A549 (cell line): ENCODE measurements at regions not wholly inside any gene's neighbourhood (a gene's known extent, or its start where the extent isn't known, plus 50 kb on each side); places are given as distances from the start of the nearest gene placed in this dataset.

ENCODE experiments used
- ATAC-seq, 2 experiments: fragments of 200-7000 bp in 1 of 2; fragments of >200 bp in 1 of 2; cut with Nextera tagmentation in 1 of 2; cut with Tn5 transposase in 1 of 2; 3 replicates each; pipeline versions ENCODE4 v1.8.0 to v1.9.1; 2018 to 2020; ENCODE audit warnings: mild to moderate bottlenecking in 1 of 2, moderate library complexity in 1 of 2
- CTCF ChIA-PET: fragments of 300-600 bp; sonication (Branson Sonifier 250); formaldehyde crosslinking; extraction: SDS; loops from one replicate; lab custom pipeline; 2021; ENCODE audit warnings: antibody characterized with exemption, inconsistent platforms; lab: Yijun Ruan, JAX
- POLR2A ChIA-PET: fragments of 350-600 bp; formaldehyde crosslinking; extraction: SDS; loops from one replicate; lab custom pipeline; 2021; ENCODE audit warnings: antibody characterized with exemption, inconsistent platforms; lab: Yijun Ruan, JAX
- DNase-seq, 2 experiments: peaks; one replicate each; pipeline versions ENCODE4 v3.0.0 to v3.0.0-alpha.2; 2011 to 2016; ENCODE audit warnings: low read depth in 1 of 2, low spot score in 1 of 2
- FAIRE-seq: peaks from 2 replicates; lab custom pipeline; 2011; peaks lifted over from hg19 to GRCh38; lab: Jason Lieb, UNC
- H3K27ac ChIP-seq, 2 experiments: fragments of >200 bp; sonication (Bioruptor Twin); formaldehyde crosslinking; 3 replicates each; pipeline ENCODE4 v1.5.1; 2016 to 2017
- H3K4me1 ChIP-seq: fragments of >200 bp; sonication (Bioruptor Twin); formaldehyde crosslinking; 3 replicates; pipeline ENCODE4 v1.6.1; 2016
- H3K4me2 ChIP-seq: fragments of >200 bp; sonication (Bioruptor Twin); formaldehyde crosslinking; 3 replicates; pipeline ENCODE4 v1.6.1; 2016
- H3K4me3 ChIP-seq: fragments of >200 bp; sonication (Bioruptor Twin); formaldehyde crosslinking; 3 replicates; pipeline ENCODE4 v1.5.1; 2016
- H3K9me3 ChIP-seq: fragments of >200 bp; sonication (Bioruptor Twin); formaldehyde crosslinking; 3 replicates; pipeline ENCODE4 v1.6.1; 2016
- BHLHE40 ChIP-seq: IDR thresholded peaks from 2 replicates; pipeline ENCODE4 v1.6.1; 2012; ENCODE audit warnings: low read depth, low read length, inconsistent platforms
- CEBPB ChIP-seq, 2 experiments: fragments of >200 bp in 1 of 2; sonication (Bioruptor Twin) in 1 of 2; formaldehyde crosslinking in 1 of 2; IDR thresholded peaks; 2 replicates each; pipeline ENCODE4 v1.6.1; 2012 to 2016
- CHD2 ChIP-seq: fragments of 150-350 bp; IDR thresholded peaks from 2 replicates; pipeline ENCODE4 v1.6.1; 2014; ENCODE audit warnings: low read length; ENCODE audit not compliant: partially characterized antibody
- CHD4 ChIP-seq: fragments of 200-600 bp; sonication (generic); IDR thresholded peaks from 2 replicates; pipeline ENCODE4 v1.6.1; 2016; ENCODE audit warnings: antibody characterized with exemption, mild to moderate bottlenecking, borderline replicate concordance
- EHMT2 ChIP-seq: fragments of 200-600 bp; sonication (generic); IDR thresholded peaks from 2 replicates; pipeline ENCODE4 v1.6.1; 2016; ENCODE audit warnings: antibody characterized with exemption, low read depth, mild to moderate bottlenecking, moderate library complexity
- FOSB ChIP-seq: fragments of 250-450 bp; sonication (Bioruptor Pico); IDR thresholded peaks from 2 replicates; pipeline ENCODE4 v1.5.0; 2020; ENCODE audit warnings: mild to moderate bottlenecking, moderate library complexity
- GATA3 ChIP-seq: IDR thresholded peaks from 2 replicates; pipeline ENCODE4 v1.6.1; 2012; ENCODE audit warnings: borderline replicate concordance
- HEYL ChIP-seq: fragments of 250-450 bp; sonication (Bioruptor Pico); IDR thresholded peaks from 2 replicates; pipeline ENCODE4 v1.8.0; 2021; ENCODE audit warnings: mild to moderate bottlenecking, moderate library complexity
- HMGXB4 ChIP-seq: fragments of 250-450 bp; sonication (Bioruptor Pico); IDR thresholded peaks from 2 replicates; pipeline ENCODE4 v1.5.0; 2021; ENCODE audit warnings: mild to moderate bottlenecking, moderate library complexity, borderline replicate concordance
- HOXA7 ChIP-seq: fragments of 250-450 bp; sonication (Bioruptor Pico); IDR thresholded peaks from 2 replicates; pipeline ENCODE4 v1.5.0; 2020; ENCODE audit warnings: mild to moderate bottlenecking, moderate library complexity
- HOXB13 ChIP-seq: fragments of 250-450 bp; sonication (Bioruptor Pico); IDR thresholded peaks from 2 replicates; pipeline ENCODE4 v1.5.0; 2020; ENCODE audit warnings: low read depth, mild to moderate bottlenecking, moderate library complexity
- JUN ChIP-seq, 2 experiments: fragments of >200 bp; sonication (Bioruptor Twin); formaldehyde crosslinking; IDR thresholded peaks; 2 replicates in 1 of 2; 3 replicates in 1 of 2; pipeline ENCODE4 v1.6.1; 2016 to 2017
- MYC ChIP-seq: IDR thresholded peaks from 2 replicates; pipeline ENCODE4 v1.6.1; 2012; ENCODE audit warnings: mild to moderate bottlenecking, inconsistent platforms, low read length, improper control_type of control experiment, borderline replicate concordance
- NR3C1 ChIP-seq: fragments of >200 bp; sonication (Bioruptor Twin); formaldehyde crosslinking; IDR thresholded peaks from 3 replicates; pipeline ENCODE4 v1.6.1; 2017
- POLR2A ChIP-seq: IDR thresholded peaks from 2 replicates; pipeline ENCODE4 v1.6.1; 2012; ENCODE audit warnings: mild to moderate bottlenecking, low read length
- RAD21 ChIP-seq, 2 experiments: fragments of >200 bp in 1 of 2; sonication (Bioruptor Twin) in 1 of 2; formaldehyde crosslinking in 1 of 2; IDR thresholded peaks in 1 of 2; conservative IDR thresholded peaks in 1 of 2; 2 replicates in 1 of 2; 3 replicates in 1 of 2; pipeline ENCODE4 v1.6.1; 2012 to 2018; ENCODE audit warnings: inconsistent platforms in 1 of 2
- RARB ChIP-seq: fragments of 250-450 bp; sonication (Bioruptor Pico); IDR thresholded peaks from 2 replicates; pipeline ENCODE4 v1.8.0; 2021; ENCODE audit warnings: mild to moderate bottlenecking, moderate library complexity
- RFX5 ChIP-seq: fragments of 450-650 bp; IDR thresholded peaks from 2 replicates; pipeline ENCODE4 v1.7.1; 2014; ENCODE audit warnings: antibody characterized with exemption, mild to moderate bottlenecking, moderate library complexity
- TFCP2L1 ChIP-seq: fragments of 250-450 bp; sonication (Bioruptor Pico); IDR thresholded peaks from 2 replicates; pipeline ENCODE4 v1.5.0; 2021; ENCODE audit warnings: mild to moderate bottlenecking
- USF2 ChIP-seq: fragments of 450-650 bp; IDR thresholded peaks from 2 replicates; pipeline ENCODE4 v1.6.1; 2014; ENCODE audit warnings: antibody characterized with exemption
- ZC3H11A ChIP-seq: fragments of 450-650 bp; IDR thresholded peaks from 2 replicates; pipeline ENCODE4 v1.6.1; 2014; ENCODE audit warnings: antibody characterized with exemption, mild to moderate bottlenecking
- WGBS: methylation state at CpG from one replicate; pipeline ENCODE4 v1.1.6; 2017; ENCODE audit errors: missing lambda C conversion rate; 5-methylcytosine and 5-hydroxymethylcytosine counted together
- TF ChIP-seq, protein P1 (sequence below): fragments of 250-450 bp; sonication (Bioruptor Pico); IDR thresholded peaks from 2 replicates; pipeline ENCODE4 v1.5.0; 2020; ENCODE audit warnings: low read depth, mild to moderate bottlenecking, moderate library complexity
- TF ChIP-seq, protein P2 (sequence below): IDR thresholded peaks from 2 replicates; pipeline ENCODE4 v1.6.1; 2012
- TF ChIP-seq, protein P3 (sequence below): fragments of >200 bp; sonication (Bioruptor Twin); formaldehyde crosslinking; IDR thresholded peaks from 2 replicates; pipeline ENCODE4 v1.6.1; 2016
- TF ChIP-seq, protein P4 (sequence below): fragments of >200 bp; sonication (Bioruptor Twin); formaldehyde crosslinking; IDR thresholded peaks from 3 replicates; pipeline ENCODE4 v1.6.1; 2016
- TF ChIP-seq, protein P5 (sequence below): IDR thresholded peaks from 2 replicates; pipeline ENCODE4 v1.6.1; 2012; ENCODE audit warnings: low read depth, borderline replicate concordance

DNA sequence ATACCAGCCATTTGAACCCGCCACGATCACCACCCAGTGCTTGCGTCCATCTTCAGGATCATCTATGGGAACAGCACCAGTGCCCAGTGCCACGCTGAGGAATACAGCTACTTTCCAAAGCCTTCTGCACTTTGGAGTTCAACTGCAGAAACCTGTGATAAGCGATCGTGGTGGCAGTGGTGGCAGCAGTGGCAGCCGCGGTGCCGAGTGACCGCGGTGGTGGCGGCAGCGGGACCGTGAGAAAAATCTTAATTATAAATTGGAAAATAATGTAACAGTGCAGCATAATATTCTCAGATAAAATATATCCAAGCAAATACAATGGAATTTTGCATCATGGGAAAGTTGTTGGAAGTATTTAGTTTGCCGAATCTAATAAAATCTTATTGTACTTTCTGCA, 2270.9 kb downstream of the PCDH9 start:
- Histone ChIP-seq H3K4me1 (no peaks in the 10 kb centered on the region), H3K27ac (no peak overlapping the region), H3K4me2 (no peak overlapping the region), H3K9me3 (no peaks in the 10 kb centered on the region), H3K4me3 (no peak overlapping the region)
- no peak for ATAC-seq
- POLR2A ChIA-PET, result no interaction called here
- no peak for DNase-seq
- FAIRE-seq, result no peak
- WGBS, result 92% methylated on average over 15 of the region's 15 CpGs
- CTCF ChIA-PET, result no interaction called here
- no peak for TF ChIP-seq HEYL (CRISPR knock-in tag)
- TF ChIP-seq ZC3H11A, result no peak
- TF ChIP-seq, protein P1, sequence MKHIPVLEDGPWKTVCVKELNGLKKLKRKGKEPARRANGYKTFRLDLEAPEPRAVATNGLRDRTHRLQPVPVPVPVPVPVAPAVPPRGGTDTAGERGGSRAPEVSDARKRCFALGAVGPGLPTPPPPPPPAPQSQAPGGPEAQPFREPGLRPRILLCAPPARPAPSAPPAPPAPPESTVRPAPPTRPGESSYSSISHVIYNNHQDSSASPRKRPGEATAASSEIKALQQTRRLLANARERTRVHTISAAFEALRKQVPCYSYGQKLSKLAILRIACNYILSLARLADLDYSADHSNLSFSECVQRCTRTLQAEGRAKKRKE (CRISPR knock-in tag), result no peak
- TF ChIP-seq NR3C1, result no peak
- TF ChIP-seq HOXA7, result no peak
- TF ChIP-seq, protein P2, sequence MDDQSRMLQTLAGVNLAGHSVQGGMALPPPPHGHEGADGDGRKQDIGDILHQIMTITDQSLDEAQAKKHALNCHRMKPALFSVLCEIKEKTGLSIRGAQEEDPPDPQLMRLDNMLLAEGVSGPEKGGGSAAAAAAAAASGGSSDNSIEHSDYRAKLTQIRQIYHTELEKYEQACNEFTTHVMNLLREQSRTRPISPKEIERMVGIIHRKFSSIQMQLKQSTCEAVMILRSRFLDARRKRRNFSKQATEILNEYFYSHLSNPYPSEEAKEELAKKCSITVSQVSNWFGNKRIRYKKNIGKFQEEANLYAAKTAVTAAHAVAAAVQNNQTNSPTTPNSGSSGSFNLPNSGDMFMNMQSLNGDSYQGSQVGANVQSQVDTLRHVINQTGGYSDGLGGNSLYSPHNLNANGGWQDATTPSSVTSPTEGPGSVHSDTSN, result no peak
- TF ChIP-seq EHMT2, result no peak
- no peak for TF ChIP-seq HMGXB4
- TF ChIP-seq, protein P3, sequence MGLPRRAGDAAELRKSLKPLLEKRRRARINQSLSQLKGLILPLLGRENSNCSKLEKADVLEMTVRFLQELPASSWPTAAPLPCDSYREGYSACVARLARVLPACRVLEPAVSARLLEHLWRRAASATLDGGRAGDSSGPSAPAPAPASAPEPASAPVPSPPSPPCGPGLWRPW, result no peak
- TF ChIP-seq JUN (IDR thresholded peaks at IDR 0.05), result no peak
- TF ChIP-seq, protein P4, sequence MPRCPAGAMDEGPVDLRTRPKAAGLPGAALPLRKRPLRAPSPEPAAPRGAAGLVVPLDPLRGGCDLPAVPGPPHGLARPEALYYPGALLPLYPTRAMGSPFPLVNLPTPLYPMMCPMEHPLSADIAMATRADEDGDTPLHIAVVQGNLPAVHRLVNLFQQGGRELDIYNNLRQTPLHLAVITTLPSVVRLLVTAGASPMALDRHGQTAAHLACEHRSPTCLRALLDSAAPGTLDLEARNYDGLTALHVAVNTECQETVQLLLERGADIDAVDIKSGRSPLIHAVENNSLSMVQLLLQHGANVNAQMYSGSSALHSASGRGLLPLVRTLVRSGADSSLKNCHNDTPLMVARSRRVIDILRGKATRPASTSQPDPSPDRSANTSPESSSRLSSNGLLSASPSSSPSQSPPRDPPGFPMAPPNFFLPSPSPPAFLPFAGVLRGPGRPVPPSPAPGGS, result no peak
- TF ChIP-seq USF2, result no peak
- TF ChIP-seq BHLHE40, result no peak
- no peak for TF ChIP-seq CEBPB (IDR thresholded peaks at IDR 0.05)
- TF ChIP-seq CHD2, result no peak
- TF ChIP-seq, all 56 proteins: peak for 0

DNA sequence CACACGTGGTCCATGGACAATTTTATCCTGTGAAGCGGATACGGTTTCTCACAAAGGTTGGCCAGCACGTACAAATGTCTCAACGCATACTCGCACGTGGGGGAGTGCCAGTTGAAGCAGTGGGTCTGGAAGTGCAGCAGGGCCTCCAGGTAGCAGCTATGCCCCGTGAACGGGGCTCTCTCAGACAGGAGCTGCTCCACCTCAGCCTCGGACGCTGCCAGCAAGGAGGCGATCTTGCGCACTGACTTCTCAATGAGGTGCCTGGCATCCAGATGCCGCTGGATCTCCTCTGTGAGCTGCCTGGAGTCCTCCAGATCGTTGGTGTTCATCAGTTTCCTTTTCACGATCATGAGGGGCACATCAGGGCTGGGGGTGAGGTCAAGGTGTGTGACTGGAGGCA, 2272.0 kb downstream of the PCDH9 start:
- Histone ChIP-seq H3K4me2 (no peak overlapping the region), H3K9me3 (no peaks in the 10 kb centered on the region), H3K4me1 (no peaks in the 10 kb centered on the region), H3K4me3 (no peak overlapping the region), H3K27ac (no peak overlapping the region)
- DNase-seq (no peak), ATAC-seq (no peak), FAIRE-seq (no peak)
- CTCF ChIA-PET, result no interaction called here
- POLR2A ChIA-PET, result no interaction called here
- TF ChIP-seq POLR2A (no peak), CHD2 (no peak), TFCP2L1 (no peak)
- TF ChIP-seq, protein P5, sequence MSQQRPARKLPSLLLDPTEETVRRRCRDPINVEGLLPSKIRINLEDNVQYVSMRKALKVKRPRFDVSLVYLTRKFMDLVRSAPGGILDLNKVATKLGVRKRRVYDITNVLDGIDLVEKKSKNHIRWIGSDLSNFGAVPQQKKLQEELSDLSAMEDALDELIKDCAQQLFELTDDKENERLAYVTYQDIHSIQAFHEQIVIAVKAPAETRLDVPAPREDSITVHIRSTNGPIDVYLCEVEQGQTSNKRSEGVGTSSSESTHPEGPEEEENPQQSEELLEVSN, result no peak
- WGBS, result 84% methylated on average over 9 of the region's 16 CpGs

- CTCF ChIA-PET, result no interaction called here
- 81% methylated on average over 5 of the region's 5 CpGs for WGBS
- Histone ChIP-seq H3K9me3 (no peaks in the 10 kb centered on the region), H3K27ac (no peak overlapping the region), H3K4me1 (no peaks in the 10 kb centered on the region), H3K4me2 (no peak overlapping the region), H3K4me3 (no peak overlapping the region)
- ATAC-seq (no peak), FAIRE-seq (no peak), DNase-seq (no peak)
- POLR2A ChIA-PET, result no interaction called here
- no peak for TF ChIP-seq RFX5
- TF ChIP-seq RAD21 (conservative IDR thresholded peaks at IDR 0.05 in 1 of 2, IDR thresholded peaks at IDR 0.05 in 1 of 2), result no peak
- no peak for TF ChIP-seq MYC
- TF ChIP-seq, protein P1 (CRISPR knock-in tag), result no peak
- TF ChIP-seq HEYL (CRISPR knock-in tag), result no peak
- no peak for TF ChIP-seq HOXB13 (CRISPR knock-in tag)
- no peak for TF ChIP-seq EHMT2
- no peak for TF ChIP-seq TFCP2L1
- no peak for TF ChIP-seq FOSB (CRISPR knock-in tag)
- no peak for TF ChIP-seq CEBPB (IDR thresholded peaks at IDR 0.05)
- TF ChIP-seq CHD4, result no peak
- TF ChIP-seq, protein P5, result no peak
- no peak for TF ChIP-seq GATA3
- TF ChIP-seq RARB, result no peak
- TF ChIP-seq USF2, result no peak
- TF ChIP-seq BHLHE40, result no peak
Measured at GRCh38 chr13:64938660-64939059, 2291.5 kb downstream of the PCDH9 start.
